ENCODE measurements at regions not wholly inside any gene's neighbourhood (a gene's known extent, or its start where the extent isn't known, plus 50 kb on each side); places are given as distances from the start of the nearest gene placed in this dataset.

DNA sequence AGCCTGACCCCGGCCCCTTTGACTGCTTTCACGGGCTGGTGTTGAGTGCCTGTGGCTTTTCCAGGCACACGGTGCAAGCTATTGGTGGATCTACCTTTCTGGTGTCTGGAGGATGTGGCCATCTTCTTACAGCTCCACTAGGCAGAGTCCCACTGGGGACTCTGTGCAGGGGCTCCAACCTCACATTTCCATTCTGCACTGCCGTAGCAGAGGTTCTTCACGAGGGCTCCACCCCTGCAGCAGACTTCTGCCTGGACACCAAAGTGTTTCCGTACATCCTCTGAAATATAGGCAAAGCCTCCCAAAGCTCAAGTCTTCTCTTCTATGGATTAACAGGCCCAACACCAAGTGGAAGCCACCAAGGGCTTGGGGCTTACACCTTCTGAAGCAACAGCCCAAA is 691.5 kb upstream of the POU3F2 start:
- no peak for DNase-seq (ENCODE audit: low read depth)
- TF ChIP-seq, protein P1, sequence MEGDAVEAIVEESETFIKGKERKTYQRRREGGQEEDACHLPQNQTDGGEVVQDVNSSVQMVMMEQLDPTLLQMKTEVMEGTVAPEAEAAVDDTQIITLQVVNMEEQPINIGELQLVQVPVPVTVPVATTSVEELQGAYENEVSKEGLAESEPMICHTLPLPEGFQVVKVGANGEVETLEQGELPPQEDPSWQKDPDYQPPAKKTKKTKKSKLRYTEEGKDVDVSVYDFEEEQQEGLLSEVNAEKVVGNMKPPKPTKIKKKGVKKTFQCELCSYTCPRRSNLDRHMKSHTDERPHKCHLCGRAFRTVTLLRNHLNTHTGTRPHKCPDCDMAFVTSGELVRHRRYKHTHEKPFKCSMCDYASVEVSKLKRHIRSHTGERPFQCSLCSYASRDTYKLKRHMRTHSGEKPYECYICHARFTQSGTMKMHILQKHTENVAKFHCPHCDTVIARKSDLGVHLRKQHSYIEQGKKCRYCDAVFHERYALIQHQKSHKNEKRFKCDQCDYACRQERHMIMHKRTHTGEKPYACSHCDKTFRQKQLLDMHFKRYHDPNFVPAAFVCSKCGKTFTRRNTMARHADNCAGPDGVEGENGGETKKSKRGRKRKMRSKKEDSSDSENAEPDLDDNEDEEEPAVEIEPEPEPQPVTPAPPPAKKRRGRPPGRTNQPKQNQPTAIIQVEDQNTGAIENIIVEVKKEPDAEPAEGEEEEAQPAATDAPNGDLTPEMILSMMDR (IDR thresholded peaks at IDR 0.05; ENCODE audit: control insufficient read depth, insufficient read depth, low read depth, low read length, missing control alignments): no peak
- H3K4me3 ChIP-seq (ENCODE audit: control insufficient read depth, low read depth, low read length): no peak overlapping the region

DNA sequence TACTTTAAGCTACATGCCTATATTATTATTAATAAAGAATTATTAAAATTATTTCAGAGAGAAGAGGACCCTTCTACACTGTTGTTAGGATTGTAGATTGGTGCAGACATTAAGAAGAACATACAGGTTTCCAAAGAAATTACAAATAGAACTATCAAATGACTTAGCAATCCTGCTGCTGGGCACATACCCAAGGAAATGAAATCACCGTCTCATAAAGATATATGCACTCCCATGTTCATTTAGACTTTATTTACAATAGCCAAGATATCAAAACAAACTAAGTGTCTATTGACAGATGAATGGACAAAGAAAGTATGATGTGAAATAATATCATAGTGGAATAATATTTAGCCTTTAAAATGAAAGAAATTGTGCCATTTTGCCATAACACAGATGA is 687.7 kb upstream of the POU3F2 start:
- TF ChIP-seq, protein P1 (IDR thresholded peaks at IDR 0.05; ENCODE audit: control insufficient read depth, insufficient read depth, low read depth, low read length, missing control alignments): no peak

DNA sequence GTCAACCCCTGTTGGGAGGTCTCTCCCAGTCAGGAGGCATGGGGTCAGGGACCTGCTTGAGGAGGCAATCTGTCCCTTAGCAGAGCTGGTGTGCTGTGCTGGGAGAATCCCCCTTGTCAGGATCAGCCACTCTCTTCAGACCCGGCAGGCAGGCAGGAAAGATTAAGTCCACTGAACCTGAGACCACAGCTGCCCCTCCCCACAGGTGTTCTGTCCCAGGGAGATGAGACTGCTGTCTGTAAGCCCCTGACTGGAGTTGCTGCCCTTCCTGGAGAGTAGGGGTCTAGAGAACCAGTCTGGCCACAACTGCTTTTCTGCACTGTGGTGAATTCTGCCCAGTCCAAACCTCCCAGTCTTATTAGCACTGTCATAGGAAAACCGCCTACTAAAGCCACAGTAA is 677.8 kb upstream of the POU3F2 start:
- TF ChIP-seq, protein P1 (IDR thresholded peaks at IDR 0.05; ENCODE audit: control insufficient read depth, insufficient read depth, low read depth, low read length, missing control alignments): no peak
- DNase-seq (ENCODE audit: low read depth): no peak
- H3K4me3 ChIP-seq (ENCODE audit: control insufficient read depth, low read depth, low read length): no peak overlapping the region

More for the DNA sequence above, 687.7 kb upstream of the POU3F2 start:
- H3K4me3 ChIP-seq (ENCODE audit: control insufficient read depth, low read depth, low read length): no peak overlapping the region
- DNase-seq (ENCODE audit: low read depth): no peak

DNA sequence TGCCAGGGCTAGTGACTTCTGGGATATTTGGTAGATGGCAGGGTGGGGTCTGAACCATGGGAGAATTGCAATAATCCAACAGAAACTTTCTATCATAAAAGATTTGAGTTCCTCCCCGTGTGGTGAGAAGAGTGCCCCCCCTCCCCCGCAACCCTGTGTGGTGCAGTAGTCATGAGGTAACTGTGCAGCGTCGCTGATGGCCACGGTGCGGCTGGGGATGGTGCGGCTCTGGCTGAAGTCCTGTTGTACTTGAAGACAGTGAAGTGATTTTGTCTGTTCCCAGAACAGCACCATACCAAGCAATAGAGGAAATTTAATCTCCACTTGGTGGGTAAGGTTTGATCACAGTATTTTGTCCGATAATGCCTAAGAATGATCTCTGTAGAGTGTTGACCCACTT is 654.8 kb upstream of the POU3F2 start:
- no peak overlapping the region for H3K4me3 ChIP-seq (ENCODE audit: control insufficient read depth, low read depth, low read length)
- DNase-seq (ENCODE audit: low read depth): no peak

DNA sequence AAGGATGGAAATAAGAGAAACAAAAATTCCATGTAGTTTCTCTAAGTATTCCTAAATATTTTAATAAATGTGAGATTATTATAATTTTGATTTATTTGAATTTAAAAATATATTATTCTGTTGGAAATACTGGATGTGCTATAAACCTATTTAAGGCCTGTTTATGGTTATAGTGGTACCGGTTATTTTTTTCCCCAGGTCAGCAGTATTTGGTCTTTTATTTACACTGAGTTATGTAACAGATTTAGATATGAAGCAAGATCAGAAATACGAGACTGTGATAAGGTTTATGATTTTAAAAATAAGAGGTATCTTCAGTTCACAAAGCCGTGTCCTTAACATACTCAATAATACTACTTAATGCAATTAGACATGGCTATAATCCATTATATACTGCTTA is 634.3 kb upstream of the POU3F2 start:
- TF ChIP-seq, protein P1 (IDR thresholded peaks at IDR 0.05; ENCODE audit: control insufficient read depth, insufficient read depth, low read depth, low read length, missing control alignments): no peak
- no peak for DNase-seq (ENCODE audit: low read depth)
- no peak overlapping the region for H3K4me3 ChIP-seq (ENCODE audit: control insufficient read depth, low read depth, low read length)

More for the DNA sequence above, 654.8 kb upstream of the POU3F2 start:
- TF ChIP-seq, protein P1 (IDR thresholded peaks at IDR 0.05; ENCODE audit: control insufficient read depth, insufficient read depth, low read depth, low read length, missing control alignments): no peak

DNA sequence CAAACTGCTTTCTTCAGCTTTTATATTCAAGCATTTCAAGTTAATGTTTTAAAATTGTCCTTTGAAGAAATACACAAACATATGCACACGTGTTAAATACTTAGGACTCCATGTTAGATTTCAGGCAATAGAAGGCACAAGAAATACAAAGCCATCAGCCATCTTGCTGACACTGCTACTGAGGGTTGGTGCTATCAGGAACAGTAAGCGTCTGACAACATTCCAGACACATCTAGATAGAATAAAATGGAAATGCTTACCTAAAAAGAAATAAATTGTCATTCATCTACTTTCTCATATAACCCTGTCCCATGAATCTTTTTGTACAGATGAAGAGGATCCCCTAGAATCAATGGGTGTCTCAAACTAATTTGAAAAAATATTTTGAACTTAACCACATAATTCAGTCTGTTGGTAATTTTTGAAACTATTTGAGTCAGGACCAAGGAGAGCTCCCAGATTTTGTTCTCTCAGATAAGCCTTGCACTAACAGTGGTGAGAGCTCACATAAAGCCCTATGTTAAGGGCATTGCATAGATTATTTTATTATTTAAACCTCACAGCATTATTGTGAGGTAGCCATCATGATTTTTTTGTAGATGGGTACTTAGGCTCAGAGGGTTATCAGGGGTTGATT is 631.1 kb upstream of the POU3F2 start:
- H3K4me3 ChIP-seq (ENCODE audit: control insufficient read depth, low read depth, low read length): no peak overlapping the region
- TF ChIP-seq, protein P1 (IDR thresholded peaks at IDR 0.05; ENCODE audit: control insufficient read depth, insufficient read depth, low read depth, low read length, missing control alignments): no peak
- DNase-seq (ENCODE audit: low read depth): no peak
